WTC11 (cell line): ENCODE measurements at regions not wholly inside any gene's neighbourhood (a gene's known extent, or its start where the extent isn't known, plus 50 kb on each side); places are given as distances from the start of the nearest gene placed in this dataset.

Experiments
- KAT7 ChIP-seq: sonication (generic); formaldehyde crosslinking; IDR thresholded peaks from 2 replicates; pipeline ENCODE4 v1.8.1; 2023; ENCODE audit warnings: missing genetic modification reagents, mild to moderate bottlenecking, borderline replicate concordance
- NFE2L1 ChIP-seq: sonication (generic); formaldehyde crosslinking; IDR thresholded peaks from 2 replicates; pipeline ENCODE4 v1.8.1; 2023; ENCODE audit warnings: missing genetic modification reagents
- TEAD1 ChIP-seq: sonication (generic); formaldehyde crosslinking; IDR thresholded peaks from 2 replicates; pipeline ENCODE4 v1.8.0; 2022; ENCODE audit warnings: mild to moderate bottlenecking, missing genetic modification reagents
- TEAD4 ChIP-seq: sonication (generic); formaldehyde crosslinking; IDR thresholded peaks from 2 replicates; pipeline ENCODE4 v1.8.0; 2022; ENCODE audit warnings: mild to moderate bottlenecking, missing genetic modification reagents
- TF ChIP-seq, protein P1 (sequence below): sonication (generic); formaldehyde crosslinking; IDR thresholded peaks from 2 replicates; pipeline ENCODE4 v1.8.1; 2022; ENCODE audit warnings: missing genetic modification reagents, borderline replicate concordance
- TF ChIP-seq, protein P2 (sequence below): fragments of 200-600 bp; IDR thresholded peaks from 2 replicates; pipeline ENCODE4 v1.8.0; 2022; ENCODE audit warnings: antibody characterized with exemption
- TF ChIP-seq, protein P3 (sequence below): sonication (generic); formaldehyde crosslinking; conservative IDR thresholded peaks from 2 replicates; pipeline ENCODE4 v1.8.1; 2022; ENCODE audit warnings: mild to moderate bottlenecking, missing genetic modification reagents

DNA sequence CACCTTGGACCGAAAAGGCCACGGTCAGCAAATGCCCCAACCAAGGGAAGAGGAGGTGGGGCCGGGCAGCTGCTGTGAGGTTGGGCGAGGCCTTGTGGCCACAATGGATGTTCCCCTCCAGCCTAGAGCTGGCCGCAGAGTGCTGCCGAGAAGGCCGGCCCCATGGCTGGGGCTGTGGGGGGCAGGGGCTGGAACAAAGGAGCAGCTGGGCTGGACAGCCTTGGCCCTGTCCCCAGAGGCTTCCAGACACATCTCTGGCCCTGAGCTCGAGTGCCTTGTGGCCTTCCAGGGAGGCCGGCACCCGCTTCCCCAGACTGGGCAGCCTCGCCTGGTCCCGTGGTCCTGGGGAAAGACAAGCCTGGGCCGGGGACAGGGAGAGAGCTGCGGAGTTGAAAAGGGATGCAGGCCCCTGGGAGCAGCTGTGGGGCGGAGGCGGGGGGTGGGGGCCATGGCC is 88.0 kb downstream of the PDGFA start:
- TF ChIP-seq TEAD4 (CRISPR knock-in tag), result no peak
- TF ChIP-seq, protein P1, sequence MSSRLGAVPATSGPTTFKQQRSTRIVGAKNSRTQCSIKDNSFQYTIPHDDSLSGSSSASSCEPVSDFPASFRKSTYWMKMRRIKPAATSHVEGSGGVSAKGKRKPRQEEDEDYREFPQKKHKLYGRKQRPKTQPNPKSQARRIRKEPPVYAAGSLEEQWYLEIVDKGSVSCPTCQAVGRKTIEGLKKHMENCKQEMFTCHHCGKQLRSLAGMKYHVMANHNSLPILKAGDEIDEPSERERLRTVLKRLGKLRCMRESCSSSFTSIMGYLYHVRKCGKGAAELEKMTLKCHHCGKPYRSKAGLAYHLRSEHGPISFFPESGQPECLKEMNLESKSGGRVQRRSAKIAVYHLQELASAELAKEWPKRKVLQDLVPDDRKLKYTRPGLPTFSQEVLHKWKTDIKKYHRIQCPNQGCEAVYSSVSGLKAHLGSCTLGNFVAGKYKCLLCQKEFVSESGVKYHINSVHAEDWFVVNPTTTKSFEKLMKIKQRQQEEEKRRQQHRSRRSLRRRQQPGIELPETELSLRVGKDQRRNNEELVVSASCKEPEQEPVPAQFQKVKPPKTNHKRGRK (CRISPR knock-in tag), result no peak
- TF ChIP-seq TEAD1 (CRISPR knock-in tag), result no peak
- TF ChIP-seq, protein P2, sequence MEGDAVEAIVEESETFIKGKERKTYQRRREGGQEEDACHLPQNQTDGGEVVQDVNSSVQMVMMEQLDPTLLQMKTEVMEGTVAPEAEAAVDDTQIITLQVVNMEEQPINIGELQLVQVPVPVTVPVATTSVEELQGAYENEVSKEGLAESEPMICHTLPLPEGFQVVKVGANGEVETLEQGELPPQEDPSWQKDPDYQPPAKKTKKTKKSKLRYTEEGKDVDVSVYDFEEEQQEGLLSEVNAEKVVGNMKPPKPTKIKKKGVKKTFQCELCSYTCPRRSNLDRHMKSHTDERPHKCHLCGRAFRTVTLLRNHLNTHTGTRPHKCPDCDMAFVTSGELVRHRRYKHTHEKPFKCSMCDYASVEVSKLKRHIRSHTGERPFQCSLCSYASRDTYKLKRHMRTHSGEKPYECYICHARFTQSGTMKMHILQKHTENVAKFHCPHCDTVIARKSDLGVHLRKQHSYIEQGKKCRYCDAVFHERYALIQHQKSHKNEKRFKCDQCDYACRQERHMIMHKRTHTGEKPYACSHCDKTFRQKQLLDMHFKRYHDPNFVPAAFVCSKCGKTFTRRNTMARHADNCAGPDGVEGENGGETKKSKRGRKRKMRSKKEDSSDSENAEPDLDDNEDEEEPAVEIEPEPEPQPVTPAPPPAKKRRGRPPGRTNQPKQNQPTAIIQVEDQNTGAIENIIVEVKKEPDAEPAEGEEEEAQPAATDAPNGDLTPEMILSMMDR, result no peak
- TF ChIP-seq NFE2L1, result no peak
- TF ChIP-seq KAT7 (CRISPR knock-in tag), result no peak
- TF ChIP-seq, protein P3, sequence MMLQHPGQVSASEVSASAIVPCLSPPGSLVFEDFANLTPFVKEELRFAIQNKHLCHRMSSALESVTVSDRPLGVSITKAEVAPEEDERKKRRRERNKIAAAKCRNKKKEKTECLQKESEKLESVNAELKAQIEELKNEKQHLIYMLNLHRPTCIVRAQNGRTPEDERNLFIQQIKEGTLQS (CRISPR knock-in tag), result no peak
